ENCODE measurements at regions not wholly inside any gene's neighbourhood (a gene's known extent, or its start where the extent isn't known, plus 50 kb on each side); places are given as distances from the start of the nearest gene placed in this dataset.
"Not testable (repeated sequence)": the region's sequence is repeated elsewhere in the genome, so short reads cannot be mapped to it uniquely, and the experiment has no call there.

DNA sequence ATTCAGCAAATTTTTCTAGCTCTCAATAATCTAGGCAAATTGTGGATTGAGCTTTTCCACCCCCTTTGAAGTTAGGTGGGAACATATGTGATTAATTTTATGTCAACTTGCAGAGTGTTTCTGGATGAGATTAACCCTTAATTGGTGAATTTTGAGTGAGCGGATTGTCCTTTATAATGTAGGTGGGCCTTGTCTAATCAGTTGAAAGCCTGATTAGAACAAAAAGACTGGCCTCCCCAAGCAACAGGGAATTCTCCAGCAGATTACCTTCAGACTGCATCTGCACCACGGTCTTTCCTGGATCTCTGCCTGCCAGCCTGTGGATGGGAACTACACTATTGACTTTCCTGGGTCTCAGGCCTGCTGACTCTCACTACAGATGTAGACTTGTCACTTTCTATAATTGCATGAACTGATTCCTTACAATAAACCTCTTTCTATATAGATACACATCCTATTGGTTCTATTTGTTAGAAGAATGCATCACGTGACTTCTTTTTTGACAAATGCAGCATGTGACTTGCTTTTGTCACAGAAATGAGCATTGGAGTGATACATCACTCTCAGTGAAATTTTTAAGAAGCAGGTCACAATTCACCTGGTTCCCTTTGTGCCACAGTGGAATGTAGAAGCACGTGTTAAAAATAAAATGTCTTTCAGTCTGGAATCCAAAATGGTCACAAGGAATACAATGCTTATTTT is 1038.3 kb downstream of the CDH11 start:
- H3K36me3 ChIP-seq = no peaks in the 10 kb centered on the region
- no peak overlapping the region for H3K27ac ChIP-seq
- TF ChIP-seq, protein P1, sequence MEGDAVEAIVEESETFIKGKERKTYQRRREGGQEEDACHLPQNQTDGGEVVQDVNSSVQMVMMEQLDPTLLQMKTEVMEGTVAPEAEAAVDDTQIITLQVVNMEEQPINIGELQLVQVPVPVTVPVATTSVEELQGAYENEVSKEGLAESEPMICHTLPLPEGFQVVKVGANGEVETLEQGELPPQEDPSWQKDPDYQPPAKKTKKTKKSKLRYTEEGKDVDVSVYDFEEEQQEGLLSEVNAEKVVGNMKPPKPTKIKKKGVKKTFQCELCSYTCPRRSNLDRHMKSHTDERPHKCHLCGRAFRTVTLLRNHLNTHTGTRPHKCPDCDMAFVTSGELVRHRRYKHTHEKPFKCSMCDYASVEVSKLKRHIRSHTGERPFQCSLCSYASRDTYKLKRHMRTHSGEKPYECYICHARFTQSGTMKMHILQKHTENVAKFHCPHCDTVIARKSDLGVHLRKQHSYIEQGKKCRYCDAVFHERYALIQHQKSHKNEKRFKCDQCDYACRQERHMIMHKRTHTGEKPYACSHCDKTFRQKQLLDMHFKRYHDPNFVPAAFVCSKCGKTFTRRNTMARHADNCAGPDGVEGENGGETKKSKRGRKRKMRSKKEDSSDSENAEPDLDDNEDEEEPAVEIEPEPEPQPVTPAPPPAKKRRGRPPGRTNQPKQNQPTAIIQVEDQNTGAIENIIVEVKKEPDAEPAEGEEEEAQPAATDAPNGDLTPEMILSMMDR (IDR thresholded peaks at IDR 0.05; ENCODE audit: low read depth, low read length) = no peak
- no peaks in the 10 kb centered on the region for H3K27me3 ChIP-seq
- no peaks in the 10 kb centered on the region for H3K9me3 ChIP-seq (ENCODE audit: low read depth)
- DNase-seq (ENCODE audit: low read depth in 1 of 2, low spot score in 1 of 2) = no peak
- no peaks in the 10 kb centered on the region for H3K4me1 ChIP-seq (ENCODE audit: low read depth)
- H3K4me3 ChIP-seq = no peak overlapping the region

DNA sequence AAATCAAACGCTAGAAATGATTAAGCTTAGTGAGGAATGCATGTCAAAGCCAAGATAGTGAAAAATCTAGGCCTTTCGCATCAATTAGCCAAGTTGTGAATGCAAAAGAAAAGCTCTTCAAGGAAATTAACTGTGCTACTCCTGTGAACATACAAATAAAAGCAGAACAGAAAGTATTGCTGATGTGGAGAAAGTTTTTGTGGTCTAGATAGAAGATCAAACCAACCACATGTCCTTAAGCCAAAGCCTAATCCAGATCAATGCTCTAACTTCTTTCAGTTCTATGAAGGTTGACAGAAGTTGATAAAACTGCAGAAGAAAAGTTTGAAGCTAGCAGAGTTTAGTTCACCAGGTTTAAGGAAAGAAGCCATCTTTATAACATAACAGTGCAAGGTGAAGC is 1044.6 kb downstream of the CDH11 start:
- no peak overlapping the region for H3K4me3 ChIP-seq
- DNase-seq (ENCODE audit: low read depth in 1 of 2, low spot score in 1 of 2) = no peak
- no peaks in the 10 kb centered on the region for H3K27me3 ChIP-seq
- H3K9me3 ChIP-seq (ENCODE audit: low read depth) = no peaks in the 10 kb centered on the region
- no peaks in the 10 kb centered on the region for H3K36me3 ChIP-seq
- TF ChIP-seq, protein P1 (IDR thresholded peaks at IDR 0.05; ENCODE audit: low read depth, low read length) = no peak
- H3K4me1 ChIP-seq (ENCODE audit: low read depth) = no peaks in the 10 kb centered on the region
- no peak overlapping the region for H3K27ac ChIP-seq

DNA sequence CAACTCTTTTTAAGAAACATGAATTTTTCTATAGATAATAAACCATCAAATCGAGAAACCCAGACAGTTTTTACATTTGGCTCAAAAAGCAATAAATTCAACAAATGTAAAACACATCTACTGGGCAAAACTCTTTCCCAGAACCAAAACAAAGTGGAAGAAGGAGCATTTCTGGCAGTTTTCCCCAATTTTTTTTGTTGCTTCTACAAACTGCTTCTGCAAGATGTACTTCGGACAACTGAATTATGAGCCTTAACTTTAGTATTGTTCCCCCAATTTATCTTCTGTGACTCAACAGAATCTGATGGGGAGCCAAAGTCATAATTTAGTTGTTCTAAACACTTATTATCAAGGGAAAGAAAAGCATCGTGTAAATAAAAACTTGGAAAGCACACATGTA is 1047.2 kb downstream of the CDH11 start:
- H3K4me1 ChIP-seq (ENCODE audit: low read depth) = no peaks in the 10 kb centered on the region
- H3K27me3 ChIP-seq = no peaks in the 10 kb centered on the region
- no peaks in the 10 kb centered on the region for H3K36me3 ChIP-seq
- TF ChIP-seq, protein P1 (IDR thresholded peaks at IDR 0.05; ENCODE audit: low read depth, low read length) = no peak
- DNase-seq (ENCODE audit: low read depth in 1 of 2, low spot score in 1 of 2) = no peak
- no peaks in the 10 kb centered on the region for H3K9me3 ChIP-seq (ENCODE audit: low read depth)
- H3K4me3 ChIP-seq = no peak overlapping the region
- H3K27ac ChIP-seq = no peak overlapping the region

DNA sequence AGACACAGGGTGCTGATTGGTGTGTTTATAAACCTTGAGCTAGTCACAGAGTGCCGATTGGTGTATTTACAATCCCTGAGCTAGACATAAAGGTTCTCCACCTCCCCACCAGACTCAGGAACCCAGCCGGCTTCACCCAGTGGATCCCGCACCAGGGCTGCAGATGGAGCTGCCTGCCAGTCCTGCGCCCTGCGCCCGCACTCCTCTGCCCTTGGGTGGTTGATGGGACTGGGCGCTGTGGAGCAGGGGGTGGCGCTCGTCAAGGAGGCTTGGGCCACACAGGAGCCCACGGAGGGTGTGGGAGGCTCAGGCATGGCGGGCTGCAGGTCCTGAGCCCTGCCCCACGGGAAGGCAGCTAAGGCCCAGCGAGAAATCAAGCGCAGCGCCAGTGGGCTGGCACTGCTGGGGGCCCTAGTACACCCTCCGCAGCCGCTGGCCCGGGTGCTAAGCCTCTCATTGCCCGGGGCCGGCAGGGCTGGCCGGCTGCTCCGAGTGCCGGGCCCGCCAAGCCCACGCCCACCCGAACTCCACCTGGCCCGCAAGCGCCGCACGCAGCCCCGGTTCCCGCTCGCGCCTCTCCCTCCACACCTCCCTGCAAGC is 1049.6 kb downstream of the CDH11 start:
- not testable (repeated sequence) for H3K36me3 ChIP-seq; H3K27me3 ChIP-seq; H3K4me1 ChIP-seq (ENCODE audit: low read depth); H3K4me3 ChIP-seq; DNase-seq (ENCODE audit: low read depth in 1 of 2, low spot score in 1 of 2); H3K9me3 ChIP-seq (ENCODE audit: low read depth); H3K27ac ChIP-seq

DNA sequence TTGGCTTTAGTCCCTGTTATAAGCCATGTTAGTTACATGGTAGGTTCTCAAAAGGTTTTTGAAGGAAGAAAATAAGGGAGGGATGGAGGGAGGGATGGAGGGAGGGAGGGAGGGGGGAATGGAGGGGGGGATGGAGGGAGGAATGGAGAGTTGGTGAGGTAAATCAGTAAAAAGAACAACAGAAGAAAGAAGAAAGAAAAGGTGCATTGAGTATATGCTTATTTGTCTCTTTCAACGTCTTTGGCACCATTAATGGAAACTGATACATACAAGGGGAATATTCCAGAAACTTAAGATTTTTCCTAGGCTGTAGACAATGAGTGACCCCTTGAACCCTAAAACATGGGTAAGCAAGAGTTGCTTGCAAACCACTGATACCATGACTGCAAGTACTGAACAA is 1056.3 kb downstream of the CDH11 start:
- no peak for DNase-seq (ENCODE audit: low read depth in 1 of 2, low spot score in 1 of 2)
- Histone ChIP-seq H3K27me3 (no peaks in the 10 kb centered on the region), H3K36me3 (no peaks in the 10 kb centered on the region), H3K27ac (no peak overlapping the region), H3K4me3 (no peak overlapping the region), H3K9me3 (ENCODE audit: low read depth) (no peaks in the 10 kb centered on the region), H3K4me1 (ENCODE audit: low read depth) (no peaks in the 10 kb centered on the region)
- TF ChIP-seq, protein P1 (IDR thresholded peaks at IDR 0.05; ENCODE audit: low read depth, low read length) = no peak

DNA sequence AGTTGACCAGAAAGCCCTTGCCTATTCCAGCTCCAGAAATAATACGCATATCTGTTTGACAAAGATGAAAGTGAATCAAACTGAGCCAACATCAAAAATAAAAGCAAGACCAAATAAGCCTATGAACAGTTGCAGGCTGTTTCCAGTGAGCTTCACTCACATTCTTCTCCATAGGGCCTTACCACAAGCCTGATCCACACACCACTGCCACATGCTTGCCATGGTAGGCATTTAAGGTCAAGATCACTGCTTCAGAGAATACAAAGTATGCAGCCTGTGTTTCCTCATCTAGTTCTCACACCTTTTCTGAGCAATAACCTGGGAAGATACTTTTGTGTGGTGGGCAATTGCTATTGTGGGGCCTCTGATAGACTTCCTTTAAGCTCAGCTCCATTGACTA is 1060.2 kb downstream of the CDH11 start:
- no peak for DNase-seq (ENCODE audit: low read depth in 1 of 2, low spot score in 1 of 2)
- Histone ChIP-seq H3K27me3 (no peaks in the 10 kb centered on the region), H3K36me3 (no peaks in the 10 kb centered on the region), H3K27ac (no peak overlapping the region), H3K4me3 (no peak overlapping the region), H3K9me3 (ENCODE audit: low read depth) (no peaks in the 10 kb centered on the region), H3K4me1 (ENCODE audit: low read depth) (no peaks in the 10 kb centered on the region)
- TF ChIP-seq, protein P1 (IDR thresholded peaks at IDR 0.05; ENCODE audit: low read depth, low read length) = no peak

Measured in cardiac muscle cell (in vitro differentiated cells and primary cell).